HG03159 (cell line): ENCODE measurements at regions not wholly inside any gene's neighbourhood (a gene's known extent, or its start where the extent isn't known, plus 50 kb on each side); places are given as distances from the start of the nearest gene placed in this dataset.
"Not testable (repeated sequence)": the region's sequence is repeated elsewhere in the genome, so short reads cannot be mapped to it uniquely, and the experiment has no call there.

Experiments used
- ATAC-seq: cut with Tn5 transposase; IDR thresholded peaks from one replicate; pipeline ENCODE4 v1.9.1; 2021; ENCODE audit warnings: mild to moderate bottlenecking, moderate library complexity; ENCODE audit not compliant: unreplicated experiment

DNA sequence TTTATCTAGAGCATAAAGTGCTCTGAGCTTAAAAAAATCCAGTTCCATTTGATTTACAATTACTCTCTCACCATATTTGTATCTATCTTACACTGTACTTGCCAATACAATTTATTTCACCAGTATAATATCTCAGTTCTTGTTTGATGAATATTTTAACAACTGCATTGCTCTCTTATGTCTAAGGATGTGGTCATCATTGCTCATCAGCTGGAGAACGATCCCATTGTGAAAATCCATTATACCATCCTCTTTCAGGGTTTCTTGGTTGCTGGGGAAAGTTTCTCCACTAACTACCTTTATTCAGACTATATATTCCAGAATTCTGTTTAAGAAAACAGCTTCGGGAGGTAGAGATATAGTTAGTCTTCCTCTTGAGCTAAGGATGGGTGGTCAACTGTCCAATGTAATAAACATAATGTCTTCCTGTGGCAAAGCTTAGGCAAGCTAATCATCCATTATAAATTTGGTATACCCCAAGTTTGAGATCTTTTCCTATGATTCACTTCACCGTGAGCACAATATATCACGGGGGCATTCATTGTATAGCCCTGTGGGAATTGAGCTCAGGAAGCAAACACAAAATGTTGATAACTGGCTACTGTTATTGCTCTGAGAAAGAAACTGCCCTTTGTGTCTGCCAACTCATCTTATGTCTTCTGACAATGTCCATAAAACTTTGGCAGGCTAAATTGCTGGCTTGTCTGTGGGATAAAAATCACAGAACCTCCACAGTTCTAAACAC lies 2361.9 kb downstream of the ARAP2 start:
- ATAC-seq, result no peak

DNA sequence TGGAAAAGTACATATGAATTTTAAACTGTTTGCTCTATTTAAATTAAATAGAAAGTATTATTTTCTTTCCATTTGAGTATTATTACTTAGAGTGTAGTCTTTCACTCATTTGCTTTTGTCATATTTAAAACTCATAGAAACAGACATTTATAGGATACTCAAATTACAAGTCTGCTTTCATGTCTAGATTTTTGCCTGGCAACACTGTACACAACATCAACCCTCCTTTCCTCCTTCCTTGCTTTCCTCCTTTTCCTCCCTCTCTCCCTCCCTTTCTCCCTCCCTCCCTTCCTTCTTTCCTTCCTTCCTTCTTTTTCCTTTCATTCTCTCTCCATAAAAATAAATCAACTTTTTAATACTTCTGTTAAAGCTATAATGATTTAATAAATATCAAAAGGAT lies 2361.2 kb downstream of the ARAP2 start:
- no peak for ATAC-seq

DNA sequence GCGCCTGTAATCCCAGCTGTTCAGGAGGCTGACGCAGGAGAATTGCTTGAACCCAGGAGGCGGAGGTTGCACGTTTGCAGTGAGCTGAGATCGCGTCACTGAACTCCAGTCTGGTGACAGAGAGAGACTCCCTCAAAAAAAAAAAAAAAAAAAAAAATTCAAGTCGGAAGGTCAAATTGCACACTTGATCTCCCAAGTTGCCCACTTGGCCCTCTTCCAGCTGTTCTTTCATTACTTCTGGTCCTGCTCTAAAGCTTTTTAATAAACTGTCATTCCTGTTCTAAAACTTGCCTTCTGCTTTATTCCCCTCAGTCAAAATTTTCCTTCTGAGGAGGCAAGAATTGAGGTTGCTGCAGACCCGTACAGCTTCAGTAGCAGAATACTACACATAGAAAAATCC lies 2358.0 kb downstream of the ARAP2 start:
- ATAC-seq, result no peak

- ATAC-seq, result no peak
These were observed 2353.5 kb downstream of the ARAP2 start for GRCh38 chr4:33890841-33891240.

DNA sequence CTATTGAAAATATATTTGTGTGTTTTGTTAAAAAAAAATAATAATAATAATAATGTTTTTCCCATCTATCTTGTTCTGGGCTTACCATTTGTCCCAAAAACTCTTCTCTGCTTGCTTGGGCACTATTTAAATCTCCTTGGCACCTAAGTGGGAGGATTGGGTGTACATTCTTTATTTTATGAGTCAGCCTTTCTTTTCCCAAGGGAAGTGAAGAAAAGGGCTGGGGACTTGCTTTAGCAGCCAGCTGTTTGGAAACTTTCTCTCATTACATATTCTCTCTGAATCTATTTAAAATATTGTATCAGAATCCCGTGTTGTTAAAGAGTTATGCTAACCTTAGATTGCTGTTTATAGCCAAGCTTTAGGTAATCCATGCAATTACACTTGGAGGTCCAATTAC lies 2332.4 kb downstream of the ARAP2 start:
- no peak for ATAC-seq

DNA sequence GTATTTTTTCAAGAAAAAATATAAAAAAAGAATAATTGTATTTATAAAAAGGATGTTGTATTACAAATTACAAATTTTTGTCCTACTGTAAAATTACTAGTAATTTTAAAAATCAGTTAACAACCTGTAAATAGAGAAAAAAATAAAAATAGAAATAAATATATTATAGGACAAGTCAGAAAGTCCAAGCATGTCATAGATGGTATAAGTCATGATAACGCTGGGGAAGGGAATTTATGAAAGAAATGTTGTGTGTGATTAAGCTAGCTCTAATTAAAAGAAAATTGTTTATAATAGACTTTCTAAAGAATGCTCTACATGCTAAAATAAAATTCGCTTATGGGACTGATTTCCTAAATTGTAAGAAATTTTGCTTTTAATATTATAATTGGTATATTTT lies 2329.9 kb downstream of the ARAP2 start:
- ATAC-seq, result no peak

GRCh38 chr4:33923469-33923868 lies 2320.8 kb downstream of the ARAP2 start:
- ATAC-seq, result no peak

GRCh38 chr4:33924239-33924638 lies 2320.1 kb downstream of the ARAP2 start:
- ATAC-seq, result no peak

DNA sequence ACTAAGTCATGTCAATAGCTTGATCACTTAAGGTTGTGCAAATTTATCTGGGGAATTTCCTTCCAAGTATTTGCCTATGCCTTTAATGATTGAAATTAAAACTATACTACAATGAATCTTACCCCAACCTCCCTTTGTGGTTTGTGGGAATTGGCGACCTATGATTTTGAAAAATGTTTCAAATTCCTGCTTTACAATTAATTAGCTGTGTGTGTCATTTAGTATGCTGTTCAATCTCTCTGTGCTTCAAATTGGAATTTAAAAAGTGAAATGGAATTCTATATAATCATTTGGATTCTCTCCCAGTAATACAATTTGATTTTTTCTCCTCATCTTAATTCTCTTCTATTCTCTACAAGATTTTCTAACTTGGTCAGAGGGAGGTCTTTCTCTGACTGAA lies 2319.5 kb downstream of the ARAP2 start:
- no peak for ATAC-seq

GRCh38 chr4:33930497-33930896 lies 2313.8 kb downstream of the ARAP2 start:
- ATAC-seq, result no peak

- ATAC-seq, result no peak
These were observed 2313.3 kb downstream of the ARAP2 start for GRCh38 chr4:33931026-33931425.

- no peak for ATAC-seq
These were observed 2304.0 kb downstream of the ARAP2 start for GRCh38 chr4:33940281-33940680.

DNA sequence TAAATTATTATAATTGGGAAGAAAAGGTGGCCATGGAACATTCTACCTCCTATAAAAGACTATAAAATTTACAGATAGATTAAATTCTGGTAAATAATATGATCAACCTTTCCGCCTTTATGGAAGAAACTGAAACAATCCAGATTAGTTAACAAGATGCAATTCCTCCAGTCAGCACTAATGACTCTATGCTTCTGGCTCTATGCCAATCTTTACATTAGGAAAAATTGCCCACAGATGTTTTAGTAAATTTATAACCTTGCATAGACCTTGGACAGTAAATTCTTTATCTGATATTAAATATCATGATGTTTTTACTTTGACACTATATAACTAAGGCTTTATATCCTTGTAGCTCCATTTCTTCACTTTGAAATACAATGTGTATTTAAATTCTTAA lies 2302.5 kb downstream of the ARAP2 start:
- no peak for ATAC-seq

- ATAC-seq, result no peak
These were observed 2295.4 kb downstream of the ARAP2 start for GRCh38 chr4:33948921-33949320.

DNA sequence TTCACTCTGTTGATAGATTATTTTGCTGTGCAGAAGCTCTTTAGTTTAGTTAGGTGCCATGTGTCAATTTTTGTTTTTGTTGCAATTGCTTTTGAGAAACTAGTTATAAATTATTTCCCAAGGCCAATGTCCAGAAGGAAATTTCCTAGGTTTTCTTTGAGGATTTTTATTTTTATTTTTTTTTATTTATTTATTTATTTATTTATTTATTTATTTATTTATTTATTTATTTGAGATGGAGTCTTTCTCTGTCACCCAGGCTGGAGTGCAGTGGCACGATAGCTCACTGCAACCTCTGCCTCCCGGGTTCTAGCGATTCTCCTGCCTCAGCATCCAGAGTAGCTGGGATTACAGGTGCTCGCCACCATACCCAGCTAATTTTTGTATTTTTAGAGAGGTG lies 2290.5 kb downstream of the ARAP2 start:
- not testable (repeated sequence) for ATAC-seq

DNA sequence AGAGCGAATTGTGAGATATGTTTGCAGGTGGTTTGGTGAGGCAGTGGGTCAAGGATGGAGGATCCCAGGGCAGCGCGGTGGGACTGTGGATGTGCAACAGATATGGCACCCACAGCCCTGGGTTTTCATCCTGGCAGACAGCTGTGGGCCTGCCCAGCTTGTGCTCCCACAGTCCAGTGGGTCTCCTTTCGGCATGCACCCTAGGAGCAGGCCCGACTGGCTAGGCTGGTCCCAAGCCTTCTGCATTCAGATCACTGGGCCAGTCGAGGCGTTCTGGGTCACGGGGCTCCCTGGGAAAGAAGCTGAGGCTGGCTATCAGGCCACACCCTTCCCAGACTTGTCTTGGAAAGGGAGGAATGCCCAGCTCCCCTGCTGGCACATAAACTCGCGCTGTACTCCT lies 2289.6 kb downstream of the ARAP2 start:
- ATAC-seq, result no peak

- ATAC-seq, result no peak
These were observed 2284.8 kb downstream of the ARAP2 start for GRCh38 chr4:33959519-33959918.

DNA sequence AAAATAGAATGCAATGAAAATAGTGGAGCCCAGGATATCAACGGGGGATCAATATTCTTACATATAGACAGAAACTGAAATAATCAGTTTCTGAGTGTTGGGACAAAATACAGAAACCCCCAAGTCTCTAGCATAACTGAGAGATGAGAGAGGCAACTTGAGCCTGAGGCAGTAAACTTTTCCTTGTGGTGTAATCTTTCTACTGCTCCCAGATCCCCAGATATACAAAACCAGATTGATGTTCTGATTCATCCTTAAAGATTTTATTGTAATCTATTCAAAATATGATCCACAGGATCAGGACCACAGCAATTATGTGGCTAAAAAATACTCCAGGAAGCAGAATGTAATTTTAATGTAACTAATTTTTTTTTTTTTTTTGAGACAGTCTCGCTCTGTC lies 2282.6 kb downstream of the ARAP2 start:
- no peak for ATAC-seq

- ATAC-seq, result no peak
These were observed 2277.5 kb downstream of the ARAP2 start for GRCh38 chr4:33966808-33967207.

DNA sequence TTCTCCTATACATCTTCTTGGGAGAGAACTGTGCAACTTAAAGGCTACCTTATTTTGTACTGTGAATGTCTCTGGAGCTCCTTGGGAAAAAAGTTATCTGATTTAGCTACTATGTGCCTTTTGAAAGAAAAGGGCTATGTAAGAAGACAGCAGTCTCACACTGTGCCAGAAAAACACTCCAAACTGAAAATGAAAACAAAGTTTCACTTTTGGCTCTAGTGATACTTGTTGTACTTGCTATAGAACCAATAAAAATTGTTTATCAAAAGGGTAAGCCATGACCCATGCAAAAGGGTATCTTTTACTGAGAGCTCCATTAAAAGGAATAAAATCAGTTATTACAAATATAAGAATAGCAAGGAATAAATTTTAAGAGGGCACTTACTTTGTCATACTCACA lies 2270.0 kb downstream of the ARAP2 start:
- ATAC-seq, result no peak

DNA sequence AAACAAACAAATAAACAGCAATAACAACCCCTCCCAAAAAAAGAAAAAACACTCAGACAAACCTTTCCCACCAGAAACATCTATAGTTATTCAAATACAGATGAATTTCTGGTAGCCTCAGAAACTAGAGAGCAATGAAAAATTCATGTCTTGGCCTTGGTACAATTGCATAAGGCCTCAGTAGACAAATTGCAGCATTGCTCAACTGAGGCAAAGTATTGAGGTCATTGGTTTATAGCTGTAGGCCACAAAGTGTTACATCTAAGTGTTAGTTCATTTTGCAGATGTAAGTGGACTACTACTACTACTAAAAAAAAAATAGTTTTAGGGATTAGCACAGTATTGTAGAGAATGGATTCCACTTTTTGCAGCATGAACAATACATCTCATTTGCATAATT lies 2268.3 kb downstream of the ARAP2 start:
- ATAC-seq, result no peak

DNA sequence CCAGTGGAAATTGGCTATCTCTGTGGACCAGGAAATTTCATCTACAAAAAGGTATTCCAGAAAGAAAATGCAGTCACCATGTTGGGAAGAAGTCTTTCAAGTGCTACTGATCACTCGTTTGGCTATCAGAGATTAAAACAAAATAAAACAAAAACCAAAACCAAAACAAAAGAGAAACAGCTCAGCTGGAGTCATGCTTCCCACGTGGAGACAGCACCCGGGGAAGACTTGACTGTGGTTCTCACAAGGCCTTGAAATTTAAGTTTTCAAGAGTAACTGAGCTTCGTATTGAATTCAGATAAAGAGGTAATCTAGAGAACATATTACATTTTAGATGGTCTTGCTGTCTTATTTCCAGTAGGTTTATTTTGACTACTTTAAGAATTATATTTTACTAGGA lies 2264.5 kb downstream of the ARAP2 start:
- ATAC-seq, result not testable (repeated sequence)

DNA sequence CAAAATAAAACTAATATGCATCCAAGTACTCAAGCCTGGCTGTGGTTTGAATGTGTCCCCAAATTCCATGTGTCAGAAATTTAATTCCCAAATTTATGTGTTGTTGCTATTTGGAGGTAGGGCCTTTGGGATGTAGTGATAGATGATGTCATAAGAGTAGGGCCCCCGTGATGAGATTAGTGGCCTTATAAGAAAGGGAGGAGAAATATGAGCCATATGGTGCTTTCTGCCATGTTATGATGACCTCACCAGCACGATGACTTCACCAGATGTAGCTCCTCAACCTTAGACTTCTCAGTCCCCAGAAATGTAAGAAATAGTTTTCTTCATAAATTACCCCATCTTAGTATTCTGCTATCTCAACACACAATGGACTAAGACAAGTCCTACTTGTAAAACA lies 2264.0 kb downstream of the ARAP2 start:
- no peak for ATAC-seq
